ENCODE measurements at regions not wholly inside any gene's neighbourhood (a gene's known extent, or its start where the extent isn't known, plus 50 kb on each side); places are given as distances from the start of the nearest gene placed in this dataset.

GRCh38 chr14:46717211-46717610 lies 65.6 kb upstream of the RPL10L start:
- POLR2A ChIA-PET, result no interaction called here
- no peak for DNase-seq (ENCODE audit: low read depth, low spot score)
- no TSS peak for BruUV-seq (replicated peaks)
- no peak overlapping the region for H2AFZ ChIP-seq (ENCODE audit: low read depth, low read length, poor library complexity, severe bottlenecking)
- H3K79me2 ChIP-seq (ENCODE audit: insufficient read depth, low read length), result no peaks in the 10 kb centered on the region
- H3K4me2 ChIP-seq (ENCODE audit: low read length), result no peak overlapping the region
- H3K9me2 ChIP-seq (ENCODE audit: insufficient read depth), result no peaks in the 10 kb centered on the region
- H3K4me3 ChIP-seq (replicated peaks in 1 of 2; ENCODE audit: low read depth in 1 of 2, low read length in 2 of 2), result no peak overlapping the region
- H3K27ac ChIP-seq (ENCODE audit: low read depth, low read length), result no peak overlapping the region
- RAD21 ChIA-PET (ENCODE audit: low non-redundant PET in 1 of 2, low total read pairs in 2 of 2, uncharacterized antibody in 2 of 2, unreplicated experiment in 2 of 2), result no interaction called here
- intact Hi-C loops (cut with micrococcal nuclease), result no loop called here
- H3K27me3 ChIP-seq (ENCODE audit: insufficient read depth, low read length), result no peaks in the 10 kb centered on the region
- CTCF ChIA-PET, result no interaction called here
- H3K36me3 ChIP-seq (ENCODE audit: control insufficient read depth in 1 of 2, insufficient read depth in 2 of 2, low read length in 2 of 2), result no peaks in the 10 kb centered on the region
- TF ChIP-seq ZNF274 (IDR thresholded peaks at IDR 0.05; ENCODE audit: low read depth, low read length), result no peak
- TF ChIP-seq POLR2A (IDR thresholded peaks at IDR 0.05; ENCODE audit: borderline replicate concordance, extremely low read depth, insufficient read depth, insufficient read length), result no peak
- TF ChIP-seq ZFX (IDR thresholded peaks at IDR 0.05), result no peak
- TF ChIP-seq REST (IDR thresholded peaks at IDR 0.05; ENCODE audit: low read depth), result no peak
- no peak for TF ChIP-seq YY1 (IDR thresholded peaks at IDR 0.05; ENCODE audit: extremely low read depth, insufficient replicate concordance, low read depth, low read length)
- no peak for TF ChIP-seq MAX (IDR thresholded peaks at IDR 0.05)
- no peak for TF ChIP-seq JUND (IDR thresholded peaks at IDR 0.05)
- TF ChIP-seq SP1 (IDR thresholded peaks at IDR 0.05; ENCODE audit: low read depth), result no peak
- TF ChIP-seq CTCF (IDR thresholded peaks at IDR 0.05 in 2 of 3, conservative IDR thresholded peaks at IDR 0.05 in 1 of 3; ENCODE audit: borderline replicate concordance in 1 of 3, insufficient read depth in 1 of 3, low read depth in 2 of 3, low read length in 2 of 3), result no peak
- H3K4me1 ChIP-seq (ENCODE audit: control insufficient read depth in 1 of 2, insufficient read depth in 2 of 2, low read length in 2 of 2), result no peaks in the 10 kb centered on the region
- no peak overlapping the region for H3K9ac ChIP-seq (ENCODE audit: low read length)
- no peaks in the 10 kb centered on the region for H4K20me1 ChIP-seq (ENCODE audit: insufficient read depth)
- H3K9me3 ChIP-seq (ENCODE audit: control insufficient read depth in 1 of 2, insufficient read depth in 1 of 2, low read depth in 1 of 2, low read length in 2 of 2), result no peaks in the 10 kb centered on the region; a peak in 1 of 4 replicates
- ATAC-seq, result no peak
